Stimulated activated CD4-positive, alpha-beta T cell treated with anti-CD3 and anti-CD28 coated beads, TNF-alpha, amount 100 ng/mL, for 4 hours (primary cell): ENCODE measurements at regions not wholly inside any gene's neighbourhood (a gene's known extent, or its start where the extent isn't known, plus 50 kb on each side); places are given as distances from the start of the nearest gene placed in this dataset.

Experiments
- DNase-seq, 3 experiments: peaks; one replicate each; pipeline ENCODE4 v3.0.0-alpha.2; 2020; ENCODE audit warnings: low read depth in 3 of 3

GRCh38 chr3:31004025-31004678 lies 109.7 kb upstream of the GADL1 start:
- DNase-seq, result no peak

DNA sequence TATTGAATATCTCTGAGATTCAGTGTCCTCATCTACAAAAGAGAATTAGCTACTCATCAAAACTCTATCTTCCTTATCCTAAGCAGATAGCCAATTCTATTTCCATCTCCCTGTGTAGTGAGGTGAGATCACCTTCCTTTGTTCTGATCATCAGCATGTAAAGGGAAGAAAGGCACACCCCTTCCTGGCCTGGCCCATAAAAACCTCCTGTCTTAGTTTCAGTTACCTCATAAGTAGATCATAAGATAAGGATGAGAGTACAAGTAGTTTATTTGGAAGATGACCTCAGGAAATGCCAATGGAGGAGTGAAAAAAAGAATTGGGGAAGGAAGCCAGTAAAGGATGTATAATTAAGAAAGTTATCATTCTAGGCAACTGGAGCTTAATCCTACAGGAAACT lies 114.5 kb upstream of the GADL1 start:
- no peak for DNase-seq

DNA sequence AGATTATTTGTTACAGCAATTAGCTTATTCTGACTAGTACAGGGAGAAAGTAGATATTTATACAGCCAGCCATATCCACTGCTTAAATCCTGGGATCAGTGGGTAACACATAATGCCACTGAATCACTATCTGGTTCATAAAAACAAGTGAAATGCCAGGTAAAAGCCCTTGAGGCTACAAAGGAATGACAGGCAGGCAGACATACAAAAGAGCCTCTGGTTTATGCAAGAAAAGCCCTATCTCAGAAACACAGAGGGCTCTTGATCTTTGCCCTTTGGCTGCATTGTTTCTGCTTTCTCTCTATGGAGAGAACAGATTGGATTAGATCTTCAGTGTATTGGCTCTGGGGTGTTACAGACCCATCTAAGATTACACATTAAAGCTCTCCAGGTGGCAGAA lies 115.4 kb upstream of the GADL1 start:
- no peak for DNase-seq

- no peak for DNase-seq
Measured at GRCh38 chr3:31010491-31010890, 116.0 kb upstream of the GADL1 start.

DNA sequence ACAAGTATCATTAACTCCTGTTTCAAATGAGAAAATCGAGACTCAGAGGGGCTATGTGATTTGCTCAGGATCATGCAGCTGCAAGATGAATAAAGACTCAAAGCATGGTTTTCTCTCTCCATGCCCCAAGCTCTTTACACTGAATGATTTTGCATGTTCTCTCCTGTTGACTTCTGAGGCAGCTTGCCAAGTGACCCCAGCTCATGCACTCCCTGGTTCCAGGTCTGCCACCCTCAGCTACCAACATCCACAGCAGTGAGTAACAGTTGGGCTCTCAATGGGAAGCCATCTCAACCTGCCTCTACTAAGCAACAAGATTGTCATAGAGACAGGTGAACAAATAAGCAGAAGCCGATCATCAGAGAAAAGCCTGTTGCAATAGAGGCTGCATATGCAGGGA lies 116.9 kb upstream of the GADL1 start:
- no peak for DNase-seq

GRCh38 chr3:31013090-31013489 lies 118.6 kb upstream of the GADL1 start:
- DNase-seq, result no peak

DNA sequence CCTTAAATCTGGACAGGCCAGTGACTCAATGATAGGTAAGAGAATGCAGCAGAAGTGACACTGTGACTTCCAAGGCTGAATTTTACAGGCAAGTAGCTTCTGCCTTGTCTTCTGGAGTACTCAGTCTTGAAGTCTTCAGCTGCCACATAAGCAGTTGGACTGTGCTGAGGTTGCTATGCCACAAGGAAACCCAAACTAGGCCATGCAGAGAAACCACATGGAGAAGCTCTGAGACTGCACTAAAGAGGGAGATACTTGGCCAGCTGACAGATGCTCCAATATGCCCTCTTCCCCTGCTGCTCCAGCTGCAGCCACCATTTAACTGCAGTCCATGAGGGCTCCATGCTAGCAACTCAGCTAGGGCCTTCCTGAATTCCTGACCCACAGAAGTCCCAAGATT lies 119.4 kb upstream of the GADL1 start:
- no peak for DNase-seq

- no peak for DNase-seq
Measured at GRCh38 chr3:31014317-31015040, 120.0 kb upstream of the GADL1 start.

GRCh38 chr3:31016196-31016595 lies 121.7 kb upstream of the GADL1 start:
- DNase-seq, result no peak

GRCh38 chr3:31022716-31023115 lies 128.3 kb upstream of the GADL1 start:
- DNase-seq, result no peak

- DNase-seq, result no peak
Measured at GRCh38 chr3:31025541-31025940, 131.1 kb upstream of the GADL1 start.

DNA sequence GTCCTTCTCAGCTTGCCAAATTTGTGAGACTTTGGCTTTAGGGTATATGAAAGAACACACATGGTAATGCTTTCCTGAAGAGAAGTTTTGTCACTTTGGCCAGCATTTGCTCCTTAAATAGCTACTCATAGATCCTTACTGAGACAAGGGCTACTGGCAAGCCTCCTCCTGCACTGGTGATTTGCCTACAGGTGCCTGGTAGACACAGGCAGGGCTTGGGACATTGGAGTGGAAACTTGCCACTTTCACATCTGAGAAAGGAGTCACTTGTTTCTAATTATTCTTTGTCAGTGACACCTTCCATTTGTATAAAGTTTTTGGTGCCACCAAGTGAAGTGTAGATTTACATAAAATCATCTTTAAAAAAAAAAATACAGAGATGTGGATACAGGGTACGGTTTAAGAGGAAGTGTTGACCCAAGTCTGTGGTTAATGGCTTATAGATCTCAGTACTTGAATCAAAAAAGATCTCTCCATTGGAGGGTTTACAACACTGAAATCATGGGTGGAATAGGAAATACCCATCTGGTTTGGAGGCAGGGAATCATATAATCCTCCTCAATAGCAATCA lies 132.8 kb upstream of the GADL1 start:
- DNase-seq, result no peak

DNA sequence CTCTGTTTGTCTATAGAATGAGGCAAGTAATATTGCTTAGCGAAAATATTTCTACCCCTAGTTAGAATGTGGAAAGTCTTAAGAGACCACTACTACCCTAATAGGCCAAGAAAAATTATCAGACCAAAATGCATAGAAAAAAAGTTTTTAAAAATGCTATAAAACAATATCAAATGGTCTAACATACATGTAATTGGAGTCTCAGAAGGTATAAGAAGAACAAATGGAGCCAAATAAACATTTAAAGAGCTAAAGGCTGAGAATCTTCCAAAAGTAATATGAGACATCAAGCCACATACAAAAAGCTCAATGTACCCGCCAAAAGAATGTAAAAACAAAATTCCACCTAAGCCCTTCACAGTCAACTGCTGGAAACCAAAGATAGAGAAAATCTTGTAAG lies 133.5 kb upstream of the GADL1 start:
- DNase-seq, result no peak

- DNase-seq, result no peak
Measured at GRCh38 chr3:31028766-31029165, 134.3 kb upstream of the GADL1 start.

DNA sequence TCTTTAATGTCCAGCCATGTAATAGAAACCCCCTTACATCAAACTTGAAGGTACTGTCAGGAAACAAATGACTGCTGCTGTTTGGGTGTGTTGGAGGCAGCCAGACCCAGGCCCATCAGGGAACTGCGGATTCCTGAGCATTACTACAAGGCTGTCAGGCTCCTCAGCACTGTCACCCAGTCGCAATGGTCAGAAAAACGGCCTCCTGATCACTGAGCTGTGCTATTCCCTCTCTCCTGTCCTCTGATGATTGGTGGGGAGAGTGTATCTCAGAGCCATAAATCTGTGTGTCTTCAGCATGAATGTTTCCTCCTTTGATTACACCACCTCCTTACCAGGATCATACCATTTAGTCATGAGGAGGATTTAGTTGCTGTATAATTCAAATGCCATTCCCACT lies 135.2 kb upstream of the GADL1 start:
- no peak for DNase-seq

DNA sequence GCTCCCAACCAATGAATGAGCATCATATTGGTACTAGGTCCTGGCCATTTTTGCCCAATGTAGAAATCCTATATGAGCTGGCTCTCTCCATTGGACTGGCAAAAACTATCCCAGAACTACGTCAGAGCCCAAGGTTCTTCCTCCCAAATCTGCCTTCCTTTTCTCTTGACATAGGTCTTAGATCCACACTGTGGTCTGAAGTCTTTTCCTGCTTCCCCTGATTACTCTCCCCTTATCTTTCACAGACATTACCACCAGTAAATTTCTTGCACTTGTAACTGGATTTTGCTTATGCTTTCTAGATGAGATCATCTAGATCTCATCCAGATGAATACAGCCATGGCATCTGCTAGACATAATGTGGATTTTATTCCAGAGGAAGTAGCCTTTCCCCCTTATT lies 141.2 kb upstream of the GADL1 start:
- no peak for DNase-seq

- no peak for DNase-seq
Measured at GRCh38 chr3:31038086-31038739, 143.8 kb upstream of the GADL1 start.

GRCh38 chr3:31039145-31039544 lies 144.7 kb upstream of the GADL1 start:
- no peak for DNase-seq

- DNase-seq, result no peak
Measured at GRCh38 chr3:31041161-31041978, 146.9 kb upstream of the GADL1 start.

DNA sequence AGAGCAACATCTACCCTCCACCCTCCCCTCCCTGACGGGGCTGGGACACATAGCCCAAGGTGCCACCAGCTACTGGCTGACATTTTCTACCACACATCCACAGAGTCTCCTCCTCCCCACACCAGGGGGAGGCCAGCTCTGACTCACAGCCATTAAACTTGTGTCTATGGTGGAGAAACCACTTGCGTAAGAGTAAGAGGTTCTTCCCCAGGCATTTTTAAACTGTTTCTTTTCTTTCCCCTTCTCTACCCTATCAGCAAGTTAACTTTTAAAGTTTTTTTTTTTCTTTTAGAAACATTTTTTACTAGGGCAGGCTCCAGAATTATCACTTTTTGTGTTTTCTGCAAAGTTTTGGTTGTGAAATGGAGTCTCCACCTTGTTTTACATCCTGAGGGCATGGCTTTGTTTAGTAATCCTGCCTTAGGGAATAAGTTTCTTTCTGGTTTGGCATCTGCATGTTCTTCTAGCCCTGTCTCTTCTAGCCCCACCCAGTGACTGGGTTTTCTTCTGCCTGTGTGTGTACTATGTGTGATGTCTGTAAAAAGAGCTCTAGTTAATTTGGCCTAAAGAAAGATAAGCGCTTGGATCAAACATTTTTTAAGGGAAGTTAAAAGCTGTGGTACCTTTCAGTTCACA lies 148.8 kb upstream of the GADL1 start:
- DNase-seq, result no peak

- DNase-seq, result no peak
Measured at GRCh38 chr3:31047673-31048072, 153.2 kb upstream of the GADL1 start.

DNA sequence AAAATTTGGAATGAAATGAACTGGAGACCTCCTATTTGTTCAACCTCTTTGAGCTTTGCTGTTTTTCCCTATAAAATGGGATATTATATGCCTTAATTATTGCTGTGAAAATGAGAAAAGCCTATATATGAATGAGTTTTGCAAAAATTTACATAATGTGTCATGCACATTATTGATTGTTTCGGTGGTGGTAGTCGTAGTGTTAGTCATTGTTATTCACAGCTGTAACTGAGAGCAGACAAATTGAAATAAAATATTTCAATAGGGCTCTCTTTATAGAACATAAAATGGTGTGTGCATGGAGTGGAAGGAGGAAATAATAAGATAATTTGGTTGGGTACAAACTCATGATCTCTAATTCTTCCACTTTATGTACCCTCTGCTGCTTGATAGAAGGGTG lies 153.7 kb upstream of the GADL1 start:
- no peak for DNase-seq
